ENCODE measurements at regions not wholly inside any gene's neighbourhood (a gene's known extent, or its start where the extent isn't known, plus 50 kb on each side); places are given as distances from the start of the nearest gene placed in this dataset.
"Not testable (repeated sequence)": the region's sequence is repeated elsewhere in the genome, so short reads cannot be mapped to it uniquely, and the experiment has no call there.

GRCh38 chr3:10665592-10665991 is 150.4 kb upstream of the SLC6A11 start:
- DNase-seq (ENCODE audit: low read depth, low spot score): no peak

GRCh38 chr3:10666621-10667020 is 149.4 kb upstream of the SLC6A11 start:
- DNase-seq (ENCODE audit: low read depth, low spot score): no peak

GRCh38 chr3:10667269-10667668 is 148.8 kb upstream of the SLC6A11 start:
- DNase-seq (ENCODE audit: low read depth, low spot score): no peak

GRCh38 chr3:10667901-10668476 is 148.0 kb upstream of the SLC6A11 start:
- no peak for DNase-seq (ENCODE audit: low read depth, low spot score)

- no peak for DNase-seq (ENCODE audit: low read depth, low spot score)
These were observed 146.5 kb upstream of the SLC6A11 start for GRCh38 chr3:10669490-10670048.

- DNase-seq (ENCODE audit: low read depth, low spot score): no peak
These were observed 143.6 kb upstream of the SLC6A11 start for GRCh38 chr3:10672422-10672821.

GRCh38 chr3:10674578-10674977 is 141.4 kb upstream of the SLC6A11 start:
- DNase-seq (ENCODE audit: low read depth, low spot score): no peak

- DNase-seq (ENCODE audit: low read depth, low spot score): no peak
These were observed 139.1 kb upstream of the SLC6A11 start for GRCh38 chr3:10676905-10677304.

- DNase-seq (ENCODE audit: low read depth, low spot score): no peak
These were observed 137.1 kb upstream of the SLC6A11 start for GRCh38 chr3:10678796-10679376.

GRCh38 chr3:10680796-10681195 is 135.2 kb upstream of the SLC6A11 start:
- no peak for DNase-seq (ENCODE audit: low read depth, low spot score)

GRCh38 chr3:10682692-10683091 is 133.3 kb upstream of the SLC6A11 start:
- no peak for DNase-seq (ENCODE audit: low read depth, low spot score)

- no peak for DNase-seq (ENCODE audit: low read depth, low spot score)
These were observed 132.9 kb upstream of the SLC6A11 start for GRCh38 chr3:10683106-10683505.

GRCh38 chr3:10688126-10688525 is 127.9 kb upstream of the SLC6A11 start:
- DNase-seq (ENCODE audit: low read depth, low spot score): no peak

GRCh38 chr3:10688548-10689172 is 127.4 kb upstream of the SLC6A11 start:
- DNase-seq (ENCODE audit: low read depth, low spot score): no peak

GRCh38 chr3:10692039-10692622 is 123.9 kb upstream of the SLC6A11 start:
- DNase-seq (ENCODE audit: low read depth, low spot score): no peak

GRCh38 chr3:10693457-10693856 is 122.6 kb upstream of the SLC6A11 start:
- DNase-seq (ENCODE audit: low read depth, low spot score): no peak

- DNase-seq (ENCODE audit: low read depth, low spot score): no peak
These were observed 121.8 kb upstream of the SLC6A11 start for GRCh38 chr3:10694179-10694578.

- DNase-seq (ENCODE audit: low read depth, low spot score): not testable (repeated sequence)
These were observed 120.8 kb upstream of the SLC6A11 start for GRCh38 chr3:10695186-10695585.

- DNase-seq (ENCODE audit: low read depth, low spot score): no peak
These were observed 120.3 kb upstream of the SLC6A11 start for GRCh38 chr3:10695595-10696285.

- no peak for DNase-seq (ENCODE audit: low read depth, low spot score)
These were observed 118.1 kb upstream of the SLC6A11 start for GRCh38 chr3:10697918-10698317.

GRCh38 chr3:10700821-10701220 is 115.2 kb upstream of the SLC6A11 start:
- DNase-seq (ENCODE audit: low read depth, low spot score): no peak
